GOT3 (cell line): ENCODE measurements at regions not wholly inside any gene's neighbourhood (a gene's known extent, or its start where the extent isn't known, plus 50 kb on each side); places are given as distances from the start of the nearest gene placed in this dataset.
"Not testable (repeated sequence)": the region's sequence is repeated elsewhere in the genome, so short reads cannot be mapped to it uniquely, and the experiment has no call there.

ENCODE experiments used
- DNase-seq: peaks from one replicate; lab custom pipeline; 2025; ENCODE audit warnings: mixed read lengths; lab: John Stamatoyannopoulos, UW

DNA sequence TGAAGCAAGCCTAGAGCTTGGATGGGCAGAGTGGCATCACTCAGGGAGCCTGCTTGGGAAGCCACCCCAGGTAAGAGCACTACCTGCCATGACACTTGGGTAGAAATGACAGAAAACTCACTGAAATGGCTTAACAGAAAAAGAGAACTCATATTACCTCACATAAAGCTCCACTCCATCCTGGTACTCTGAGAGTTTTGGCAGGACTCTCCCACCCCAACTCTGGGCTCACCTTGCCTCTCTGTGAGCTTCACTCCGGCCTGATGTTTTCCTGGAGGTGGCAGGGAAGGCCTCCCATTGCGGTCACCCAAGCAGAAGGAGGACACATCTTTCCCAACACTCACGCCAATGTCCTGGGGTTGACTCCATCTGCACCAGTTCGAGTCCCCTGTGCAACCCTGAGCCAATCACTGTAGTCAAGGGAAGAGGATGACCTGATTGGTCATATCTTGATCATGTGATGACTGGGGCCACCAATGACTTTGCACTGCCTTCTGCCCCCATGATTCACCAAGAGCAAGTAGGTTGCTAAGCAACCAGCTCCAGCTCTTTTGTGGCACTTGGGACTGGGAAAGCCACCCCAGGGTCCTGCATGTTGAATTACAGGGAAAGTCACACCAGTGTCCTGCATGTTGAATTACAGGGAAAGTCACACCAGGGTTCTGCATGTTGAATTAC, 446.1 kb upstream of the SULF2 start:
- DNase-seq, result no peak

DNA sequence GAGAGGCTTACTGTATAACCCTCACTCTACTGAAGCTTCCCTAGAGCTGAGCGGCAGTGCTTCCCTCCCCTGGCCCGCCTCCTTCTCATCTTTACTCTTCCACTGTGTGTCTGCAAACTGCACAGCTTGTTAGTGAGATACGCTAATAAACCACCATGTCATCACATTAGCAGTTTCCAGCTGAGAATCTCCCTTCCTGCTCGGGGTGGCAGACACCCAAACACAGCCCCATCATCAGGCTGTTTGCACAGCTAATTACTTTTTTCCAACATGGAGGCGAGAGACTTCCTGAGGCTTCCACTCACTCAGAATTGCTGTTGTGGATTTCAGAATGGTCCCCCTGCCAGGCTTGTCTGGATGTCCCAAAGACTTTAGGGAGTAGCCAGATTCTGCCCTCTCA, 444.9 kb upstream of the SULF2 start:
- no peak for DNase-seq

DNA sequence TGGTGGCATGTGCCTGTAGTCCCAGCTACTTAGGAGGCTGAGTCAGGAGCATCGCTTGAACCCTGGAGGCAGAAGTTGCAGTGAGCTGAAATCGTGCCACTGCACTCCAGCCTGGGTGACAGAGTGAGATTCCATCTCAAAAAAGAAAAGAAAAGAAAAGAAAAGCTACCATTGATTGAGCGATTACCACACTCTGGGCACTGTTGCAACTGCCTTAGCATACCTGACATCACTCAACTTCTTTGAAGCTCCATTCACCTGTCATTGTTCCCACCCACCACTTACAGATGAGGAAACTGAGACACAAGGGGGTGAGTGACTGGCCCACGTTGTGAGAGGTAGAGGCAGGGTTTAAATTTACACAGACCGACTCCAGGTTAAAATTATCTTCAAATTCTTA, 442.1 kb upstream of the SULF2 start:
- no peak for DNase-seq

DNA sequence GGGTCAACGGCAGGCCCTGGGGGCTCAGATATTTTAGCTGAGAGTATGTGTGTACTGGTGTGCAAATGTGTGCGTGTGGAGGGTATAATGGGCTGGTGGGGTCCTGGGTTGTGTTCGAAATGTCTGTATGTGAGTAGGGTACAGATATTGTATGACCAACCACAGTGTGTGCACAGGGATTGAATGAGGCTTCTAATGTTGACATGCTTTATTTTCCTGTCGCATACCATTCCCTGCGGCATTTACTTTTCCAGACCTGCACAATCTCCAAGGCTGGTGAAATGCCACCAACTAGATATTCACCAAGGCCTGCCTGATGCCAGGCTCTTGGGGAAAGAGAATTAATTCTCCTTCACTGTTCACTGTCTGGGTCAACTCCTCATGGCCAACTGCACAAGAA, 441.4 kb upstream of the SULF2 start:
- no peak for DNase-seq

DNA sequence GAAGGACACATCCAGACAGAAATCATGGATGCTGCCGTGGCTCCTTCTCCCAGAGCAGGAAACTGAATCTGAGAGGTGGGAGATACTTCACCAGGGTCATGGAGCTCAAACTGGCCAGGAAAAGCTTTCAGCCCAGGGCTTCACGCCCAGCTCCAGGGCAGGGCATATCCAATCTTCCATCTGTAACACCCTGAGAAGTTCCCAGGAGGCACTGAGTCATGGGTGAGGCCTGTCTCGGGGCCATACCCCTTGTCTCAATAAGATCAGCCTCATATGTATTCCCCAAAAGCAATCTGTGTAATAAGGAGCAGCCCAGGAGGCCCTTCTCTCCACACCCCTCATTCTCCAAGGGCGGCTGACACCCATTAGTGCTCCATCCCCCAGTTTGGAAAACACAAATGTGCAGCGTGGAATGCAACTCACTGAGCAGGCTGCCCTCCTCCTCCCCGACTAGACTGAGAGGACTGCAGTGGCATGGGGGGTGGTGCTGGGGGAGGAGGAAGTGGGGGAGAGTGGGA, 439.3 kb upstream of the SULF2 start:
- no peak for DNase-seq

DNA sequence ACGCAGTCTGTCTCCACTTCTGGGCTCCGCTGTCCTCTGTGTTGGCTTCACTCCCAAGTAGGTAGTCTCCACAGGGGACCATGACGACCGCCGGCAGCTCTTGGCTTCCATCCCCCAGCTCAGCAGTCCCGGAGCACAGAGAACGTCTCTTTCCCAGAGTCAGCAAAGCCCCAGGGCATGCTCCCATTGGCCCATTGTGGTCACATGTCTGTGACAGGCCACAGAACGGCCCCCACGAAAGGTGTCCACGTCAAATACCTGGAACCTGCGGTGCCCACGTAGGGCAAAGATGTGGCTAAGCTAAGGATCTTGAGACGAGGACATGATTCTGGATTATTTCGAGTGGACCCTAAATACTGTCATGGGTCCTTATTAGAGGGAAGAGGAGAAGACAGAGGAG, 438.4 kb upstream of the SULF2 start:
- no peak for DNase-seq

DNA sequence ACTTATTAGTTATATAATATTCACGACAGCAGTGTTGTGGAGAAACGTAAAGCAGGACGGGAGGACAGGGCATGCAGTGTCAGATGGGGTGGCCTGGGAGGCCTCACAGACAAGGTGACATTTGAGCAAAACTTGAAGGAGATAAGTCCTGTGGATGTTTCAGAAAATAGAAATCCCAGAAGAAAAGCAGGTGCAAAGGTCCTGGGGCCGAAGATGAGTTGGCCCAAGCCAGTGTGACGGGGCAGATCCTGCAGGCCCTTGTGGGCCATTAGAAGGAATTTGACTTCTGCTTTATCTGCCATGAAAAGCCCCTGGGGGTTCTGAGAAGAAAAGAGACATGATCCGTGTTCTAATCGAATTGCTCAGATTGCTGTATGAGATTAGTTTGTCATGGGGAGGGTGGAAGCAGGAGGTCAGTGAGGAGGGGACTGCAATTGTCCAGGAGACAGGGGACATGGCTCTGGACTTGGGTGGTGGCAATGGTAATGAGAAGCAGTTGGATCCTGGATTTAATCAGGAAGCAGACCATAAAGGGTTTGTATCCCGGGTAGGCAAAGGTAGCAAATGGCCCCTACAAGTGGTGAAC, 437.4 kb upstream of the SULF2 start:
- no peak for DNase-seq

DNA sequence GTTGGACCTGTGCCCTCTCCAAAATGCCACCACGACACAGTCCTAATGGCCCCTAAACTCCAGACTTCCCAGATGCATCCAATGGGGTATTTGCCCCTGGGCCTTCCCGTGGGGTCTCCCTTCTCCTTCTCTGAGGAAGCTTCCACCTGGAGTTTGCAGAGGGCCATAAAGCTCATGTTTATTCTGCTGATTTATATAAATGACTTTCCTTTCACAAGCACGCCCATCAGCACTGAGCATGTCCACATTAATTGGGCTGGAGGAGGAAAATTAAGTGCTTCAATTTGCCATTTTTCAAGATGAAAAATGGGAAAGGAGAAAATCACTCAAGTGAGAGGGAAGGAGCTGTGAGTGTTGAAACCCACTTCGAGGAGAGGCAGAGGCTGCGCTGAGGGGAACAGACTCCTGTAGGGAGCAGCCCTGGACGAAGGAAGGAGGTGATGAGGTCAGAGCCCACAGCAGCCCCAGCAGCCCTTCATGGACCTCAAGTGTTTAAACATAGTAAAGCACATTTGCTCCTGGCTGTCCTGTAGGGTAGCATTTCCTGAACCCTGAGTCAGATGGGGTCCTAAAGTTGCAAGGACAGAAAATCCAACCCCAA, 434.9 kb upstream of the SULF2 start:
- DNase-seq, result no peak

DNA sequence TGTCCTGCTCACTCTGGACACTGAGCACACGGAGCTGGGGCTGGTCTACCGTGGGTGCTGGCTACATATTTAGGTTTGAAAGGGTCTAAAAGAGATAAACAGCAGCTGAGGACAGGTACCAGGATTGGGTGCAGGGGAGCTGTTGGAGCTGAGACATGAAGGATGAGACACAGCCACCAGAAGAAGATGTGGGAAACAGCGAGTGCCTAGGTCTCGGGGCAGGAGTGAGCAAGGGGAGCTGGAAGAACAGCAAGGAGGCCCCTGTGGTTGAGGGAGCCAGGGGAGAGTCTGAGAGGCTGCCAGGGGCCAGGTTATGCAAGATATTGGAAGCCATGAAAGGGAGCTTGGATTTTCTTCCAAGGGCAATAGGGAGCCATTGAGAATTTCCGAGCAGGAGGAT, 434.0 kb upstream of the SULF2 start:
- no peak for DNase-seq

DNA sequence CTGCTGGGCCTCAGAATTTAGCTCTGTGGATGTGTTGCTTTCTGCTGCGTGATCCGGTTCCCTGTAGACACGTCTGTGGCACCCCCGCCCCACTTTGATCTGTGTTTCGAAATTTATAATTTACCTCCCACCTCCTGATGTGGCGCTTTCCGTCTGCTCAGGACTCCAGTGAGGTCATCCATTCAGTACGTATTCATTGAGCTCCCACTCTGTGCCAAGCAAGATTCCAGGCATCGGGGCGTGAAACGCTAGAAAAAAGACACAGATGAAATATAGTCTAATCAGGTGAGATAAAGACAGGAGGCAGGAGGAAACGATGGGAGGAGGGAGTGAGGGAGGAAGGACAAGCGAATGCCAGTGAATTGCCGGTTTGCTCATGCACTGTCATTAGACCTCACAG, 431.9 kb upstream of the SULF2 start:
- no peak for DNase-seq

DNA sequence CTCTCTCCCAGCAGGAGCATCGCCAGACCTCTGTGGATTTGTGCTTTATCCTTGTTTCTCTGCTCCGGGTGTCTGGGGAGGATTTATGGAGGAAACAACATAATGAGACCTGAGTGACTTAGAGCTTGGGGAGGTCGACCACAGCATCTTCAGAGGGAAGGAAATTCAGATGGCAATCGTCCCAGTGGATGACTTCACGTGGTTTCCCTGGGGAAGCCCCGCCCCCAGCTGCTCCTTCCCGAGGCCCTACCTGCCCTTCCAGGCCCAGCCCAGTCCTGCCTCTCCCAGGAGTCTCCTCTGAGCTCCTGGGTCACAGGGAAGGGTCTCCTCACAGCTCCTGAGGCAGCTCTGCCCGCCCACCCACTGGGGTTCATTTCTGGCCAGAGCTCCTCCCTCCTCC, 430.3 kb upstream of the SULF2 start:
- no peak for DNase-seq

DNA sequence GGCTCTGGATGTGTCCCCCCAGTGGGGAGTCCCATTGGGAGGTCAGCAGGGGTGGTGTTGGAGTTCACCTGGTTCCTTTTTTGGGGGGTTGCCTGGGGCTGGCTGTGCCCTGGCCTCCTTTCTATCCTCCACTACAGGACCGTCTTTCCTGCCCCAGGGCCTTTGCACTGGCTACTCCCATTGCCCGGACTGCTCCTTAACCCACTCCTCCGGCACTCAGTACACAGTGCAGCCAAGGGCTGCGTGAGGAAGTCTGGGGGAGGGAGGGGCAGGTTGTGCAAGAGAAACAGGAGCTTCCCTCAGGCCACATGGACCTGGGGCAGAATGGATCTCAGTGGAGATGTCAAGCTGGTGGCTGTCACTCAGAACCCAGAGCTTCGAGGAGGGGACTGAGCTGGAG, 429.3 kb upstream of the SULF2 start:
- DNase-seq, result no peak

DNA sequence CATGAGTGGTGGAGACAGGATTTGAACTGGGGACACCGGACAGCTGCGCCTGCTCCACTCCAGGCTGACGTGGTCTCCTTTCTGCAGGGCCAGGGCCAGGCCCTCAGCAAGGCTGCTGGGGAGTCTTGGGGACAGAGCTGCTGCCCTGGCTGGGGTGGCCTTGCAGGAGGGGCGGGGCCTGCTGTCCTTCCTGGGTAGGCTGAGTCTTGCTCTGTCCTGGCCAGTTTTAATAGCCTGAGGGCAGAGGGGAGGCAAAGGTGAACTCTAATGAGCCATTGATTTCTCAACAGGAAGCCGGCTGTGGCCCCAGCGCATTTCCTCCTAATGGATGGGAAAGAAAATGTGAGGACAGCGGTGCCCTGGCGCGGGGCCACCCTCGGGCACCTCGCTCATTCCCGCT, 428.4 kb upstream of the SULF2 start:
- DNase-seq, result not testable (repeated sequence)

DNA sequence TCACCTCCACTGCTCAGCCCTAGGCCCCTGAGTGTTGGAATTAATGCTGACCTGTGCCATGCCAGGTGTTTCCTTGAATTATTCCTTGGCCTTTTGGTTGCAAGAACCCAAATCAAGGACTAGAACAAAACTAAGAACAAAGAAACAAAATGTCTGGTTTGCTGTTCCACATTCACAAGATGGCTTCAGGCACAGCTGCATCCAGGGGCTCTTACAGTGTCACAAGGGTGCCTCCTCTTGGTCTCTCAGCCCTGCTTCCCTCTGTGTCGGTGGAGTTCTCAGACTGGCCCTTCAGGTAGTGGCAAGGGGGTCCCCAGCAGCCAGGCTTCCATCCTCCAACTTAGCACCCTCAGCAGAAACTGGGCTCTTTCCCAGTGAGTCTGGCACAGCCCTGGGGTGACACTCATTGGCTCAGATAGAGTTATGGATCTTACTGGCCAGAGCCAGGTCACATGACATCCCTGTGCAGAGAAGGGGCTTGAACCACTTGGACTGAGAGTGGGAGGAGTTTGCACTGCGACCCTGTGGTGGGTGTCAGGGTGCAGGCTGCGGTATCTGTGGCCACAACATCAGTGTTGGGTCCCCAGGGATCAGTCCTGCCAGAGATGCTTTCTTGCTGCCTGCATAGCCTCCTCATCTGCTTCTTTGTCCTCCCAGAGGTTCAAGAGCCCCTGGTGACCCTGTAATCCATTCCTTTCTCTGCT, 427.7 kb upstream of the SULF2 start:
- no peak for DNase-seq

DNA sequence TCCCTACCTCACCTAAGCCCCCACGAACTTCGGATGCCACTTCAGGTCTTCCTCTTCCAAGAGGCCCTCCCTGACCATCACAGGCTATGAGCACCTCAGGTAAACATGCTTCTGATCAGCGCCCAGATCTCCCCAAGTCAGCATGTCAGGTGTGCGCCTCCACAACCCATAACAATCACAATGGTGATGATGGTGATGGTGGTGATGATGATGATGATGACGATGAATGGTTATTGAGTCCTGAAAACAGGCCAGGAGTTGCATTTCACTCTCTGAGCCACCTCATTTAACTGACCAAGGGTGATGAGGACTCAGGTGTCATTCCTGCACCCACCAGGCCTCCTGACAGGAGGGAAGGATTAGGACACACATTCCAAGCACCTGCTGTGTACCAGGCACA, 426.6 kb upstream of the SULF2 start:
- DNase-seq, result no peak

DNA sequence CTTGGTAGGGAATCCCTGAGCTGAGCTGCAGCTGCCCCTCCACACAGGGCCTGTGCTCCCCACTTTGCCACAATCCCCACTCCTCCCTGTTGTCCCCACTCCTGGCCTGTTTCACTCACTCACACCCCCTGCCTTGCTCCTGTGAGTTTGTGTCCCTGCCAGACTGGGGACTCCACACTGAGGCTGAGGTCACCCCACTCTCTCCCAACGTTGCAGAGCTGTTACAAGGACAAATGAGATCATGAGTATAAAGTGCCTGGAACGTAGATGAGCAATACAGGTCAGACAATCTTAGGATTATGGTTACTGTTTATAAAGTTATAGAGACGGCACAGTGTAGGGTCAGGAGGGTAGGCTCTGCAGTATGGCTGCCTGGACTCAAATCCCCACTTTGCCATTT, 426.0 kb upstream of the SULF2 start:
- DNase-seq, result no peak

DNA sequence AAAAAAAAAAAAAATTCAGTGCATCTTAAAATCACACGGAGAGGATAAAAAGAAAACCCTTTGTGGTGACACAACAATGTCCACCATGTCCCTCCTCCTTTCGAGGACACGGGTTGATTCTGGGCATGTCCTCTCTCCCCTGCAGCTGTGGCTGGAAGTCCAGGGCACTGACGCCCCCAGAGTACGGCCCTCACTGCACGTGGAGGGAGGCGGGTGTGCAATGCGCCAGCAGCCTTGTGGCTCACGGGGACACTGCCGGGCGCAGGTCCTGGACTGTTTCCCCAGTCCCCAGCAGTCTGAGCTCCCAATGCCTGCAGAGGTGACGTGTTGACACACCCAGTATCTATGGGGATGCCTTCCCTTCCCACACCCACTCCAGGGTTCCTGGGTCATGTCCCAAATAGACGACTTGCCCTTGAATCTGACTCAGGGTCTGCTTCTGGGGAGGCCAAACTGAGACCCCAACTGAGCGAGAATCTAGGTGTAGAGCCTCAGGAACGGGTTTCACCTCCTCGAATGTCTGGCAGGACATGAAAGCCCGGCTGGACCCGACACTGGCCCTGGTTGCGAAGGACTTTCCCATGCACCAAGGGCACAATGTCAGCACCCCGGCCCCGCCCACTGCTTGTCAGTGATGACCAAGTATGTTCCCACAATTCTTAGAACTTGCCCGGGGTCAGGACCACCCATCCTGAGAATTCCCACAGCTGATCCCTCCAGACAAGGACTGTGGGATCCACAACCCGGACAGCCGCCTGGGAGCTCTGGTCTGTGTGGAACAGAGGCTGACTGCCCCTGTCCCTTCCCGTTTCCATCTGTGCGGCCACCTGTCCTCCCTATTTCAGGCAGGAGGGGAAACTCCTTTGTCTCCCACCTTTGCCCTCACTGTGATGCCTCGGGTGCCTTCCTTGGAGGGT, 425.1 kb upstream of the SULF2 start:
- DNase-seq, result no peak

DNA sequence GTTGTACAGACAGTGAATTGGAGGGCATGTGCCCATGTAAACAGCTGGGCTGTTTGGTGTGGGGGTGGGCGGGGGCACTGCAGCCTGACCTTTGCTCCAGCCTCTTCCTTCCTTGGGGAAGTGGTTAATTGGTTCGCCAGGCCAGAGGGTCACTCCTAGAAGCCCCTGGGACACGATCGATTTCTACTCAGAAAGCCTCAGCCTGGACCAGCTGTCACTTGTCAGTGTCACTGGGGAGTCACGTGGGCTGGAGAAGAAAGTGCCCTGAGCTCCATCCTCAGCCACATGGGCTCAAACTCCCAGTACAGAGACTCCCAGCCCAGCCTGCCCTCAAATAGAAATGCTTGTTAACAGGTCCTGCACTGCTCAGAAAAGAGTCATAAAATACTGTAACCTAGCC, 423.8 kb upstream of the SULF2 start:
- DNase-seq, result no peak

DNA sequence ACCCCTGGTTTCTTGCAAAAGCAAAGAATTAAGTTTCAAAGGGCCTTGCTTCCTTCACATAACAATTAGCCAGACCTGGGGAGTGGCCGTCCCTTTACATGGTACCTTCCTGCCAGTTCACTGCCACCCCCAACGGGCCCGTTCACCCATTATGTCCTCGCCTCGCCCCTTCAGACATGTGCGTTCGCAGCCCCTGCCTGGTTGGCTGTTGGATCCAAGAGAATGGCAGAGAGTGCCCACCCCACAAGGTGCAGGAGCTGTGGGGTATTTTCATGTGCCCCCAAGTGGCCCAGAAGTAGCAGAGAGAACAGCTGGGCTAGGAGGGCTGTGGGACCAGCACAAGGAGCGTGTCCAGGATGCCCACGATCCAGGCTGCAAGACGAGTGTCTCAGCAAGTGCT, 422.9 kb upstream of the SULF2 start:
- DNase-seq, result no peak

DNA sequence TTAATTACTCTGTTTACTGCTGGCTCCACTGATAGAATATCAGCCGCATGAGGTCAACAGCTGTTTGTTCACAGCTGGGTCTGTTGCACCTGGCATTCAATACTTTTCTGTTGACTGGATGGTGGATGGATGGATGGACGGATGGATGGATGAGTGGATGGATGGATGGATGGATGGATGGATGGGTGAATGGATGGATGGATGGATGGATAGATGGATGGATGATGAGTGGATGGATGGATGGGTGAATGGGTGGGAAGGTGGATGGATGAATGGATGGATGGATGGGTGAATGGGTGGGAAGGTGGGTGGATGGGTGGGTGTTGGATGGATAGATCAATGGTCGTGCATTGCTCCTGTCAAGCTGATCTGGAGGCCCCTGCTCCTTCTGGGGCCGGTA, 422.2 kb upstream of the SULF2 start:
- no peak for DNase-seq

DNA sequence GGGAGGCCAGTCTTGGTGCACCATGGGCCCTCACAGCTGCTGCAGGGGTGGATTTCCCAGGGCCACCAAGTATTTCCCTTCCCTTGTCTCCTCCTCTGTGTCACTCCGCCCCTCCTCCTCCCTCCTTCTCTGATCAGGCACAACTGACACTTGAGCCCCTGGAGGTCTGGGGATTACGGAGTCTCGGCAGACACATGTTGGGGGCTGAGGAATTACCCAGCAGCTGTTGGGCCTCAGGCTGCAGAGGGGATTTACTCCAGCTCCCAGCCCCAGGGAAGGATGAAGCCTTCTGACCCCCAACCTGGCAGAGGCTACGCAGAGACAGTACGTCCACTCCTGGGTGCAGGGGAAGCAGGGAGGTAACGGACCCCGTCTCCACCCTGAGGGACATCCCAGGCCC, 420.5 kb upstream of the SULF2 start:
- no peak for DNase-seq

DNA sequence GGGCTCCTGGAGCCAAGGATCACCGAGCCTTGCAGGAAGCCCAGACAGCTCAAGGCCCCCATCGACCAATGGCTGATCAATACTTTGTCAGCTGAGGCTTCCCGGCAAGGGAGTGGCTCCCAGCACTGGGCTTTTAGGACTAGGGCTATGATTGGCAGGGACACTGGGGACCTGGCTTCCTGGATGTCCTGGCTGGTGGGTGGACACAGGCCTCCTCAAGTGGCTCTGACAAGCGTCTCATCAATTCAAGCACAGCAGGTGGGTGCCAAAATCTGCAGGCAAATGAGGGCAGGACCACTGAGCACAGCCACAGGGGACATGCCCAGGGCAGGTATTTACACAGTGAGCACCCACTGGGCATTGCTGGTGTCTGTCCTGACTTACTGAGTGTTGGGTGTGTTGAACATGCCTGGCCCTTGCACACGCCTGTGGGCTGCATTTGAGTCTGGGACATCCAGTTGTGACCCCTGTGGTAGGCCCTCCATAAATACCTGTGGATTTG, 420.1 kb upstream of the SULF2 start:
- DNase-seq, result no peak
